GM13976 (cell line): ENCODE measurements at regions not wholly inside any gene's neighbourhood (a gene's known extent, or its start where the extent isn't known, plus 50 kb on each side); places are given as distances from the start of the nearest gene placed in this dataset.

ENCODE experiments used
- DNase-seq: peaks from one replicate; pipeline ENCODE4 v3.0.0; 2012; ENCODE audit warnings: low spot score
- in situ Hi-C: fragments of 300-500 bp; cut with MboI; formaldehyde crosslinking; loops from one replicate; pipeline ENCODE4 v1.12.0; 2022; ENCODE audit warnings: low sequenced_read_pairs, mixed read lengths, inconsistent platforms; ENCODE audit not compliant: unreplicated experiment
- TF ChIP-seq, protein P1 (sequence below): IDR thresholded peaks from 2 replicates; pipeline ENCODE4 v1.5.1; 2012; ENCODE audit warnings: borderline replicate concordance, mild to moderate bottlenecking; ENCODE audit not compliant: insufficient read depth; ENCODE audit errors: extremely low read depth, missing control alignments, control extremely low read depth

DNA sequence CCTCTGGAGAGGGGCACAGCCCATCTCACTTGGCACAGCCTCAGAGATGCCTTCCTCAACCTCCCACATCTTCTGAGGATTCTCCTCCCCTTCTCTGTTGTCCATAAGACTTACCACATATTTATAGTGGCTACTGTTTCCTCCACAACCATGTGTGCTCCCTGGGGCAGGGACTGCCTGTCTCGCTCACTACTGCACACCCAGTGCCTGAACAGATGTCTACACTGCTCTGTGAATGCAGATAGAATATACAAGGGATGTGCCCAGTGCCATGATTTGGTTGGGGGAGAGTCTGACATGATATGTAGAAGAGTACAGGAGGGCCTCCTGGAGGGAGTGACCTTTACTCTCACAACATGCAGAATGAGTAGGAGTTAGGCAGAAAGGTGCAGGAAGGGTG lies 67.3 kb upstream of the ANO1 start:
- in situ Hi-C loops, result no loop called here
- DNase-seq, result no peak
- TF ChIP-seq, protein P1, sequence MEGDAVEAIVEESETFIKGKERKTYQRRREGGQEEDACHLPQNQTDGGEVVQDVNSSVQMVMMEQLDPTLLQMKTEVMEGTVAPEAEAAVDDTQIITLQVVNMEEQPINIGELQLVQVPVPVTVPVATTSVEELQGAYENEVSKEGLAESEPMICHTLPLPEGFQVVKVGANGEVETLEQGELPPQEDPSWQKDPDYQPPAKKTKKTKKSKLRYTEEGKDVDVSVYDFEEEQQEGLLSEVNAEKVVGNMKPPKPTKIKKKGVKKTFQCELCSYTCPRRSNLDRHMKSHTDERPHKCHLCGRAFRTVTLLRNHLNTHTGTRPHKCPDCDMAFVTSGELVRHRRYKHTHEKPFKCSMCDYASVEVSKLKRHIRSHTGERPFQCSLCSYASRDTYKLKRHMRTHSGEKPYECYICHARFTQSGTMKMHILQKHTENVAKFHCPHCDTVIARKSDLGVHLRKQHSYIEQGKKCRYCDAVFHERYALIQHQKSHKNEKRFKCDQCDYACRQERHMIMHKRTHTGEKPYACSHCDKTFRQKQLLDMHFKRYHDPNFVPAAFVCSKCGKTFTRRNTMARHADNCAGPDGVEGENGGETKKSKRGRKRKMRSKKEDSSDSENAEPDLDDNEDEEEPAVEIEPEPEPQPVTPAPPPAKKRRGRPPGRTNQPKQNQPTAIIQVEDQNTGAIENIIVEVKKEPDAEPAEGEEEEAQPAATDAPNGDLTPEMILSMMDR, result no peak

DNA sequence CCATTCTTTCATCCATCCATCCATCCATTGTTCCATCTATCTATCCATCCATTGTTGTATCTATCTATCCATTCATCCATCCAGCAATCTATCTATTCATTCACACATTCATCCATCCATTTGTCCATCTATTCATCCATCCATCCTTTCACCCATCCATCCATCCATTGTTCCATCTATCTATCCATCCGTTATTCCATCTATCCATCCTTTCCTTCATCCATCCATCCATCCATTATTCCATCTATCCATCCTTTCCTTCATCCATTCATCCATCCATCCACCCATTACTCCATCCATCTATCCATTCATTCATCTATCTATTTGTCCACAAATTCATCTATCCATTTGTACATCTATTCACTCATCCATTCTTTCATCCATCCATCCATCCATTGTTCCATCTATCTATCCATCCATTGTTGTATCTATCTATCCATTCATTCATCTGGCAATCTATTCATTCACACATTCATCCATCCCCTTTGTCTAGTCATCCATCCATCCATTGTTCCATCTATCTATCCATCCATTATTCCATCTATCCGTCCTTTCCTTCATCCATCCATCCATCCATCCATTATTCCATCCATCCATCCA lies 65.9 kb upstream of the ANO1 start:
- TF ChIP-seq, protein P1, result no peak
- no peak for DNase-seq
- in situ Hi-C loops, result no loop called here

- TF ChIP-seq, protein P1, result no peak
- DNase-seq, result no peak
- in situ Hi-C loops, result no loop called here
These were observed 63.8 kb upstream of the ANO1 start for GRCh38 chr11:70014291-70014690.

DNA sequence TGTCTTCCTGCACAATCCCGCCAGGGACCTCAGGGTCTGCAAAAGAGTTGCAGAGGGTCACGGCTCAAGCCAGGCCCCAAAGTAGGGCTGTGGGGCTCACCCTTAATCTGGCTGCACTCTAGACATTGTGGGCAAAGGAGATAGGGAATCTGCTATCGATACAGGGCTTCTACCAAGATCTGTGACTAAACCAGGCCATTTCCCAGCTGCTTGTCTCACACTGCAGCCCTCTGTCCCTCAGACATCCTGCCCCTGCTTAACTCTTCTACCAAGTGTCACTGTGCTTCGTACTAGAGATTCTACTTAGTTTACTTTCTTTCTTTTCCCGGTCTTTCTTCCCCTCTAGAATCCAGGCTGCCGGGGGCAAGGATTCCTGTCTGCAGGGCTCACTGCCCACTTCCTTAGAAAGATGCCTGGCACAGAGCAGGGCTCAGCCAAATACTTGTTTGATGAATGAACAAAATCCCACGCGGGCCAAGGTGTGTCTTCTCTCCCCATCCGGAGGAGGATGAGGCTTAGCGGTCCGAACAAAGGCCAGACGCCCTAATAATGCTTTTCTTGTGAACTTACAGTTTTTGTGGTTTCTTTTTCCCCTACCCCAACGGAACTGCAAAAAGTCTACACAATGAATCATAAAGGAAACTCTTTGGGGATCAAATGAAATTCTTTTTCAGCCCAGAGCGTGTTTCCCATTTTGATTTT lies 61.3 kb upstream of the ANO1 start:
- TF ChIP-seq, protein P1, result no peak
- in situ Hi-C loops, result no loop called here
- DNase-seq, result no peak

DNA sequence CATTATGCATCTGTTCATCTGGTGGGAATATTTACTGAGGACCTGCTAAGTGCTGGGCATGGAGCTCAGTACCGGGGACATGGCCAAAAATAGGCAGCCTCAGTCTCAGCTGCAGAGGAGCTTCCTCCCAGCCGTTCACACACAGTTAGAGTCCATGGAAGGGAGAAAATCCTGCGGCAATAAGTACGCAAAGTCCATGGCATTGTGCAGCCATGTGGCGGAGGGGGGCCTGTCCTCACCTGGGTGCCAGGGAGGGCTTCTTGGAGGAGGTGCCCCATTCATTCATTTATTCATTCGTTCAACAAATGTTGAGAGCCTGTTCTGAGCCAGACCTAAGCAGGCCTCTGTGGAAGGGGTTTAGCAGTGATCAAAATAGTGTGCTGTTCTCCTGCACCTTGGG lies 59.3 kb upstream of the ANO1 start:
- in situ Hi-C loops, result no loop called here
- TF ChIP-seq, protein P1, result no peak
- DNase-seq, result no peak

- in situ Hi-C loops, result no loop called here
- DNase-seq, result no peak
- TF ChIP-seq, protein P1, result no peak
These were observed 58.5 kb upstream of the ANO1 start for GRCh38 chr11:70019576-70020011.
